ENCODE measurements at regions not wholly inside any gene's neighbourhood (a gene's known extent, or its start where the extent isn't known, plus 50 kb on each side); places are given as distances from the start of the nearest gene placed in this dataset.

DNA sequence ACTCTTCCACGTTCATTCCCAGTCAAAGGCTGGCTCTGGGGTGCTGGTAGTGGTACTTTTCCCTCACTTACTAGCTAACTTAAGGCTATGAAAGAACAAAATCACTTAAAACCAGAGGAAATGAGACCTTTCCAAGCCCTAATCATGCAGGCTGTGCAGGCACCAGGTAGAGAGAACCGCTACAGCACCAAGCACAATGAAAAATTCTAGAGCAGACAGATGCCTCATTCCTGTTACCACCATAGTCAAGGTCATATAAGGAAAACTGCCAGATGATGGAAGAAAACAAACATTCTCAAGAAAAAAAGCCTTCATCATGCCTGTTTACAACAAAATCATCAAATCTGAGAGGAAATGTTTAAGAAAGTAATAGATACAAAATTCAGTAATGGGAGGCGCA lies 374.4 kb upstream of the PDE4D start:
- TF ChIP-seq POLR2A (IDR thresholded peaks at IDR 0.05; ENCODE audit: low read depth), result no peak
- TF ChIP-seq POLR2AphosphoS5 (IDR thresholded peaks at IDR 0.05), result no peak
- no peak for TF ChIP-seq CTCF (IDR thresholded peaks at IDR 0.05)
- TF ChIP-seq EP300 (IDR thresholded peaks at IDR 0.05), result no peak
